ENCODE measurements at regions not wholly inside any gene's neighbourhood (a gene's known extent, or its start where the extent isn't known, plus 50 kb on each side); places are given as distances from the start of the nearest gene placed in this dataset.

DNA sequence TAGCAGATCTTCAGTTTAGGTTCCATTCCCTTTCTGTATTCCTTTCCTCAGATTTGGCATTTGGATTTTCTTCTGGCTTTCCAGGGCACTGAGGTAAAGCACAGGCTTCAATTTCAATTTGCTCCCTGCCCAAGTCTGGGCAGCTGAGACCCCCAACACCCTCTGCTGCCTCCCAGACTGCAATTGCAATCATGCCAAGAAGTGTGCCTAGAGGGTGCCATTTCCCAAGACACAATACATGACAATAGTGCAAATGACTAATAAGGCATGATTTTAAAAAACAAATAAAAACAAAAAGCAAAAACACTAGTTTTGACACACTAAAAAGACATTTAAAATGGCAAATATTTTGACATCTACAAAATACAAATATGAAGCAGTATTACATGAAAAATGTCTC is 364.8 kb downstream of the EPM2A start:
- TF ChIP-seq EZH2 (IDR thresholded peaks at IDR 0.05; ENCODE audit: low read depth, low read length, severe bottlenecking) (no peak), JUND (IDR thresholded peaks at IDR 0.05; ENCODE audit: low read length) (no peak), CTCF (IDR thresholded peaks at IDR 0.05; ENCODE audit: control extremely low read depth in 1 of 3, insufficient read depth in 1 of 3, low read depth in 1 of 3, low read length in 3 of 3) (no peak)

Data from H1 (cell line).